GM23338 (cell line): ENCODE measurements at regions not wholly inside any gene's neighbourhood (a gene's known extent, or its start where the extent isn't known, plus 50 kb on each side); places are given as distances from the start of the nearest gene placed in this dataset.

ENCODE experiments used
- ATAC-seq: fragments of 200-7000 bp; cut with Tn5 transposase; 3 replicates; pipeline ENCODE4 v1.9.1; 2020
- DNase-seq: peaks from one replicate; pipeline ENCODE4 v3.0.0-alpha.2; 2015; ENCODE audit warnings: low spot score
- H2AFZ ChIP-seq: fragments of 200-600 bp; sonication (generic); 2 replicates; pipeline ENCODE4 v1.8.0; 2016; ENCODE audit warnings: antibody characterized with exemption, mild to moderate bottlenecking, moderate library complexity
- H3F3A ChIP-seq: fragments of 200-600 bp; sonication (generic); replicated peaks from 2 replicates; pipeline ENCODE4 v1.8.0; 2017; ENCODE audit warnings: antibody characterized with exemption, mixed run types, low read depth
- H3K27ac ChIP-seq: fragments of 200-600 bp; sonication (generic); 2 replicates; pipeline ENCODE4 v1.6.1; 2016; ENCODE audit warnings: low read depth
- H3K27me3 ChIP-seq: fragments of 200-600 bp; sonication (generic); 2 replicates; pipeline ENCODE4 v1.8.0; 2016; ENCODE audit warnings: mild to moderate bottlenecking, mixed run types, moderate library complexity; ENCODE audit not compliant: insufficient read depth
- H3K36me3 ChIP-seq: fragments of 200-600 bp; sonication (generic); 2 replicates; pipeline ENCODE4 v1.8.0; 2016; ENCODE audit warnings: mild to moderate bottlenecking; ENCODE audit not compliant: insufficient read depth
- H3K4me1 ChIP-seq: fragments of 200-600 bp; sonication (generic); 2 replicates; pipeline ENCODE4 v1.8.0; 2016; ENCODE audit warnings: mild to moderate bottlenecking, moderate library complexity; ENCODE audit not compliant: insufficient read depth
- H3K4me2 ChIP-seq: fragments of 200-600 bp; sonication (generic); 2 replicates; pipeline ENCODE4 v1.7.1; 2017; ENCODE audit warnings: mixed run types
- H3K4me3 ChIP-seq: fragments of 200-600 bp; sonication (generic); 2 replicates; pipeline ENCODE4 v1.6.1; 2016; ENCODE audit warnings: mixed run types
- H3K79me2 ChIP-seq: fragments of 200-600 bp; sonication (generic); replicated peaks from 2 replicates; pipeline ENCODE4 v1.8.0; 2017; ENCODE audit warnings: mild to moderate bottlenecking; ENCODE audit not compliant: insufficient read depth
- H3K9me2 ChIP-seq: fragments of 200-600 bp; sonication (generic); 2 replicates; pipeline ENCODE4 v1.8.0; 2017; ENCODE audit not compliant: insufficient read depth
- H4K20me1 ChIP-seq: fragments of 200-600 bp; sonication (generic); replicated peaks from 2 replicates; pipeline ENCODE4 v1.8.0; 2017; ENCODE audit warnings: mild to moderate bottlenecking; ENCODE audit not compliant: insufficient read depth
- H3K27ac Mint-ChIP-seq: 2 replicates; pipeline ENCODE4 v1.8.0; 2020; ENCODE audit warnings: inconsistent platforms, mild to moderate bottlenecking, moderate library complexity, mixed read lengths
- H3K27me3 Mint-ChIP-seq: 3 replicates; pipeline ENCODE4 v1.8.0; 2022; ENCODE audit warnings: low read depth, mild to moderate bottlenecking, moderate library complexity, mixed read lengths, inconsistent platforms; ENCODE audit not compliant: insufficient read depth, poor library complexity
- H3K36me3 Mint-ChIP-seq: 3 replicates; pipeline ENCODE4 v1.8.0; 2021; ENCODE audit warnings: low read depth, mild to moderate bottlenecking, inconsistent platforms, moderate library complexity, mixed read lengths
- H3K4me1 Mint-ChIP-seq: 3 replicates; pipeline ENCODE4 v1.8.0; 2020; ENCODE audit warnings: mild to moderate bottlenecking, inconsistent platforms, mixed read lengths
- H3K4me3 Mint-ChIP-seq: 3 replicates; pipeline ENCODE4 v1.8.0; 2021; ENCODE audit warnings: moderate library complexity, mild to moderate bottlenecking, inconsistent platforms, mixed read lengths
- H3K9me3 Mint-ChIP-seq: 3 replicates; pipeline ENCODE4 v1.8.0; 2020; ENCODE audit warnings: moderate library complexity, mild to moderate bottlenecking, inconsistent platforms, mixed read lengths
- CTCF ChIP-seq, 2 experiments: fragments of 200-600 bp in 1 of 2; sonication (generic) in 1 of 2; conservative IDR thresholded peaks; 2 replicates each; pipeline versions ENCODE4 v1.5.1 to v1.6.1; 2016 to 2017; ENCODE audit warnings: antibody characterized with exemption in 2 of 2, low read depth in 2 of 2, mild to moderate bottlenecking in 2 of 2, moderate library complexity in 1 of 2
- EZH2 ChIP-seq: fragments of 200-600 bp; sonication (generic); IDR thresholded peaks from one replicate; pipeline ENCODE4 v1.8.0; 2017; ENCODE audit warnings: antibody characterized with exemption, mild to moderate bottlenecking, low read depth; ENCODE audit not compliant: unreplicated experiment
- JUNB ChIP-seq: IDR thresholded peaks from one replicate; pipeline ENCODE4 v1.6.1; 2016; ENCODE audit warnings: antibody characterized with exemption; ENCODE audit not compliant: unreplicated experiment
- POLR2AphosphoS5 ChIP-seq: IDR thresholded peaks from 2 replicates; pipeline ENCODE4 v1.6.1; 2016; ENCODE audit warnings: antibody characterized with exemption, low read depth
- STAT1 ChIP-seq: IDR thresholded peaks from one replicate; pipeline ENCODE4 v1.6.1; 2016; ENCODE audit warnings: antibody characterized with exemption; ENCODE audit not compliant: unreplicated experiment
- ZNF114 ChIP-seq: fragments of 250-450 bp; sonication (Bioruptor Pico); IDR thresholded peaks from 2 replicates; pipeline ENCODE4 v1.5.0; 2020; ENCODE audit warnings: mild to moderate bottlenecking, moderate library complexity
- ZNF462 ChIP-seq: fragments of 250-450 bp; sonication (Bioruptor Pico); IDR thresholded peaks from 2 replicates; pipeline ENCODE4 v1.5.0; 2020; ENCODE audit warnings: mild to moderate bottlenecking, moderate library complexity

GRCh38 chr3:182729903-182730674, 63.2 kb upstream of the ATP11B start (continued):
- no peak for TF ChIP-seq ZNF462 (CRISPR knock-in tag)

GRCh38 chr3:182730675-182731042, 62.6 kb upstream of the ATP11B start:
- Histone ChIP-seq H3K79me2 (no peaks in the 10 kb centered on the region), H3F3A (no peaks in the 10 kb centered on the region), H2AFZ (peak overlapping the region; percentile 60; the same call in 1 of the 2 replicates), H3K4me2 (no peak overlapping the region), H3K27me3 (no peaks in the 10 kb centered on the region), H3K4me3 (no peak overlapping the region), H4K20me1 (no peaks in the 10 kb centered on the region), H3K9me2 (no peaks in the 10 kb centered on the region), H3K36me3 (no peaks in the 10 kb centered on the region), H3K4me1 (no peaks in the 10 kb centered on the region), H3K27ac (no peak overlapping the region)
- Mint-ChIP-seq H3K4me1 (peaks cover 12% of the 10 kb centered on the region), H3K27me3 (peaks cover 4% of the 10 kb centered on the region), H3K36me3 (no peaks in the 10 kb centered on the region), H3K4me3 (no peak overlapping the region), H3K27ac (no peak overlapping the region), H3K9me3 (no peaks in the 10 kb centered on the region)
- ATAC-seq, result no peak
- no peak for DNase-seq
- TF ChIP-seq JUNB (no peak), ZNF114 (CRISPR knock-in tag) (no peak), CTCF (conservative IDR thresholded peaks at IDR 0.05; ENCODE audit: low read depth in 2 of 2) (no peak), EZH2 (no peak), STAT1 (no peak), POLR2AphosphoS5 (no peak), ZNF462 (CRISPR knock-in tag) (no peak)
